RWPE2 (cell line): ENCODE measurements at regions not wholly inside any gene's neighbourhood (a gene's known extent, or its start where the extent isn't known, plus 50 kb on each side); places are given as distances from the start of the nearest gene placed in this dataset.
A peak's percentile ranks its signal among the peaks of the same experiment; 100 is the strongest.

Experiments used
- ATAC-seq: fragments of 200-7000 bp; cut with Tn5 transposase; 3 replicates; pipeline ENCODE4 v1.9.1; 2021; ENCODE audit warnings: low read depth
- DNase-seq: peaks from one replicate; pipeline ENCODE4 v3.0.0-alpha.2; 2020; ENCODE audit warnings: low spot score
- H3K27ac ChIP-seq: fragments of 450-650 bp; 2 replicates; pipeline ENCODE4 v1.5.1; 2017; ENCODE audit warnings: mild to moderate bottlenecking; ENCODE audit not compliant: poor library complexity, severe bottlenecking
- H3K27me3 ChIP-seq: fragments of 250-450 bp; sonication (Bioruptor Pico); 2 replicates; pipeline ENCODE4 v1.5.1; 2021; ENCODE audit warnings: mild to moderate bottlenecking, moderate library complexity; ENCODE audit not compliant: insufficient read depth, poor library complexity, severe bottlenecking
- H3K36me3 ChIP-seq: fragments of 250-450 bp; sonication (Bioruptor Pico); 2 replicates; pipeline ENCODE4 v1.5.1; 2020; ENCODE audit warnings: low read depth, mild to moderate bottlenecking, moderate library complexity
- H3K4me1 ChIP-seq: fragments of 250-450 bp; sonication (Bioruptor Pico); 2 replicates; pipeline ENCODE4 v1.5.1; 2021; ENCODE audit warnings: mild to moderate bottlenecking, moderate library complexity; ENCODE audit not compliant: insufficient read depth, poor library complexity, severe bottlenecking
- H3K4me3 ChIP-seq: fragments of 250-450 bp; sonication (Bioruptor Pico); 2 replicates; pipeline ENCODE4 v1.5.1; 2021; ENCODE audit warnings: mild to moderate bottlenecking, moderate library complexity; ENCODE audit not compliant: severe bottlenecking
- H3K9me3 ChIP-seq: fragments of 250-450 bp; sonication (Bioruptor Pico); 2 replicates; pipeline ENCODE4 v1.5.1; 2021; ENCODE audit warnings: mild to moderate bottlenecking, moderate library complexity; ENCODE audit not compliant: severe bottlenecking
- TF ChIP-seq, protein P1 (sequence below): fragments of 450-650 bp; IDR thresholded peaks from one replicate; pipeline ENCODE4 v1.5.1; 2017; ENCODE audit warnings: mild to moderate bottlenecking, moderate library complexity; ENCODE audit not compliant: poor library complexity, severe bottlenecking

DNA sequence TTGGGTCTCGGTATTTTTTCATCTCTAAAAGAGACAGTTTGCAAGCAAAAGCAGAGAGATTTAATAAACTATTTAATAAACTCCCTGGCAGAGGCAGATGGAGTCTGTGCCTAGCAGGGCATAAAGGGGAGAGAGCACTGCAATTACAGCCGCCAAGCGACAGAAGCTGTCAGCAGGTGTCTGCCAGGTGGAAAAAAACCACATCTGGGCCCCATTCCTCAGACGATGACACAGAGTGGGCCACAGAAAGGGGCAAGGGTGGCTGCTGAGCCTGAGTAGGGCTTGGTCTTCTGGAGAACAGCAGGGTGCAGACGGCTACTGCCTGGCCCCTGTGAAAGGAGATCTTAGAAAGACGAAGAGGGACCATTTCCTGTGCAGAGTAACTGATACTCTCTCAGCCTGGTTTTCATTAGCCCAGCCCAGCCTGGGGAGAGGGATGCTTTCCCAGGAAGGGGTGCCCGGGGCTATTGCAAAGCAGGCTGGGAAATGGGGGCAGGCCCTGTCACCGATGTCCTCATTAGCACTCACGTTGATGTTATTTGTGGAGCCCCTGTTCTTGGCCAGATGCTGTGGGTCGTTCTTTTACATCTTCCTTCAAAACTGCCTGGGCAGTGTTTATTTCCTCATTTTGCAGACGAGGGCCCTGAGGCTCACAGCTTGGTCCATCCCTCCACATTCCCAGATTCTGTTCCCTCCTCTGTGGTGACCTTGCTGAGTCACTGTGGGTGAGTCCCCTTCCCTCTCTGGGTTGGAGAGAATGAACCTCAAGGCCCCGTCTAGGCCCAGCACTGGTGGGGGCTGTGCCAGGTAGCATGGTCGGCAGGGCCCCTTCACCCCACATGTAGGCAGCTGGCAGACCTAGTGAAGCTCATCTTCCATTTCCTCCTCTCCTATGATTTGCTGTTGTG lies 472.7 kb downstream of the PTPRU start:
- ATAC-seq: peak; percentile 66
- TF ChIP-seq, protein P1, sequence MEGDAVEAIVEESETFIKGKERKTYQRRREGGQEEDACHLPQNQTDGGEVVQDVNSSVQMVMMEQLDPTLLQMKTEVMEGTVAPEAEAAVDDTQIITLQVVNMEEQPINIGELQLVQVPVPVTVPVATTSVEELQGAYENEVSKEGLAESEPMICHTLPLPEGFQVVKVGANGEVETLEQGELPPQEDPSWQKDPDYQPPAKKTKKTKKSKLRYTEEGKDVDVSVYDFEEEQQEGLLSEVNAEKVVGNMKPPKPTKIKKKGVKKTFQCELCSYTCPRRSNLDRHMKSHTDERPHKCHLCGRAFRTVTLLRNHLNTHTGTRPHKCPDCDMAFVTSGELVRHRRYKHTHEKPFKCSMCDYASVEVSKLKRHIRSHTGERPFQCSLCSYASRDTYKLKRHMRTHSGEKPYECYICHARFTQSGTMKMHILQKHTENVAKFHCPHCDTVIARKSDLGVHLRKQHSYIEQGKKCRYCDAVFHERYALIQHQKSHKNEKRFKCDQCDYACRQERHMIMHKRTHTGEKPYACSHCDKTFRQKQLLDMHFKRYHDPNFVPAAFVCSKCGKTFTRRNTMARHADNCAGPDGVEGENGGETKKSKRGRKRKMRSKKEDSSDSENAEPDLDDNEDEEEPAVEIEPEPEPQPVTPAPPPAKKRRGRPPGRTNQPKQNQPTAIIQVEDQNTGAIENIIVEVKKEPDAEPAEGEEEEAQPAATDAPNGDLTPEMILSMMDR: no peak
- Histone ChIP-seq H3K4me1 (peaks cover 49% of the 10 kb centered on the region), H3K4me3 (no peak overlapping the region), H3K9me3 (no peaks in the 10 kb centered on the region), H3K36me3 (no peaks in the 10 kb centered on the region), H3K27me3 (no peaks in the 10 kb centered on the region), H3K27ac (peak overlapping the region; percentile 98)
- no peak for DNase-seq

DNA sequence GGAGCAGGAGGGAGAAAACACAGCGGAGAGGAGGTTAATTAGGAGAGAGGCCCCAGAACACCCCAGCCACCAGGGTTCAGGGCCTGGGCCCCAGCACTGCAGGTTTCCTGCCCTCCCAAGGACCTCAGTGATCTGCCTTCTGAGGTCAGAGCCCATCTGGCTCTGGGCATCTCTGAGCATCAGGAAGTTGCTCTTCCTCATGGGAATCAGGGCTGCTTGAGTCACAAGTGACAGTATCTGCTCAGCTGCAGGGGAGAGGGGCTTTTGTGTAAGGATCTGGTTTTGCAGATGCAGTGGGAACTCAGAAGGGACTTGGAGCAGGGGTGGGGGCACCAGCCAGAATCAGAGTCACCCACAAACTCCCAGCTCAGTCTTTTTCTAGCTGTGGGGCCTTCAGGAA lies 472.1 kb downstream of the PTPRU start:
- peak overlapping the region; percentile 98 for H3K27ac ChIP-seq
- peaks cover 43% of the 10 kb centered on the region for H3K4me1 ChIP-seq

DNA sequence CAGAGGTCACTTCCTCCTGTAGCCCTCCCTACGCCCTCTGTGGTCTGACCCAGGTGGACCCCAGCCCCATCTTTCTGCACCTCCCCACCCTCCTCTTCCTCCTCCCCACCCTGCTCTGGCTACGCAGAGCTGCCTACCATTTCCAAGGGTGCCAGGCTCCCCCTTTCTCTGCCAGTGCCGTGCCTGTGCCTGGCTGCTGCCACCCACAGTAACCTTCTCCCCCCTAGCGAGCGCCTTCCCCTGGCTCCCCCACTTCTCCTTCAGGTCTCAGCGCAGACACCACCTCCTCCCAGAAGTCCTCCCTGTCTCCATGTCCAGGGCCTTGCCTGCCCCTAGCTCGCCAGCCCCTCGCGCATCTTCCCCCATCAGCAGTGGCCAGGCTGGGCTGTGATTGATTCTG lies 471.5 kb downstream of the PTPRU start:
- Histone ChIP-seq H3K36me3 (no peaks in the 10 kb centered on the region), H3K27me3 (no peaks in the 10 kb centered on the region), H3K9me3 (no peaks in the 10 kb centered on the region), H3K4me3 (no peak overlapping the region), H3K4me1 (peaks cover 43% of the 10 kb centered on the region), H3K27ac (peak overlapping the region; percentile 98)
- TF ChIP-seq, protein P1: no peak
- DNase-seq (no peak), ATAC-seq (no peak)

More for the DNA sequence above, 472.1 kb downstream of the PTPRU start:
- Histone ChIP-seq H3K4me3 (no peak overlapping the region), H3K9me3 (no peaks in the 10 kb centered on the region), H3K36me3 (no peaks in the 10 kb centered on the region), H3K27me3 (no peaks in the 10 kb centered on the region)
- DNase-seq (no peak), ATAC-seq (no peak)
- TF ChIP-seq, protein P1: no peak

DNA sequence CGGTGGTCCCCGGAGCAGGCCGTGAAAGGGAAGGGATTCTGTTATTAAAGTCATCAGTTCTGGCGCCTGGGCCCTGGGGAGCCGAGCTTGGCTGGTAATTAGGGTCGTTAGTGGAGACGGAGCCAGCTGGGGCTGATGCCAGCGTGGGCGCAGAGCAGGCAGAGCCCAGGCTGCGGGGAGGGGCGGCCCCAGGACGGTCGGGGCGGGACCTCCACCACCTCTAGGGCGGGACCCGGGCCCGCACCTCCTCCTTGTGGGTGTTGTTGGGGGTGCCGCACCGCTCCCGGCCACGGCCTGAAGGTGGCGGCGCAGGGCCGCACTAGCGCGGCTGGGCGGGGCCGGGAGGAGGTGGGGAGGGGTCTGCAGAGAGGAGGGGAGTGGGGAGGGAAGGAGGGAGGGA lies 470.6 kb downstream of the PTPRU start:
- Histone ChIP-seq H3K9me3 (no peaks in the 10 kb centered on the region), H3K4me1 (peaks cover 38% of the 10 kb centered on the region), H3K36me3 (no peaks in the 10 kb centered on the region), H3K27ac (no peak overlapping the region), H3K4me3 (no peak overlapping the region), H3K27me3 (no peaks in the 10 kb centered on the region)
- TF ChIP-seq, protein P1: peak; percentile 60
- DNase-seq (no peak), ATAC-seq (peak; percentile 60)

DNA sequence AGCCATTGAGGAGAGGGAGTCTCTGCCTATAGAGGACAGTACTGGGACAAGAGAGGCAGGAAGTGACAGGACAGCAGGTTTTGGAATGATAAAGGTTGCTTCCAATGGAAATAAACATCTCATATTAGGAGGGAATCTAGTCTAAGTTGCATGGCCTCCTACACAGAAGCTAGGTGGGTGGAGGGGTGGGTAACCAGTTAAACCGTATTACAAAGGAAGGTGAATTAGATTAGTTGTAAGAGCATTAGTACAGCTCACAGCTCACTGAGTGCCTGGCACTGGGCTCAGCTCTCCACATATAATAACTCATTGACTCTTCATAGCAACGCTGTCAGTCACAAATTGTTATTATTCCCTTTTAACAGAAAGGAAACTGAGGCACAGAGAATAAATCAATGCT lies 468.1 kb downstream of the PTPRU start:
- no peak overlapping the region for H3K27ac ChIP-seq
- peaks cover 18% of the 10 kb centered on the region for H3K4me1 ChIP-seq
- no peaks in the 10 kb centered on the region for H3K9me3 ChIP-seq
- DNase-seq: no peak
- H3K27me3 ChIP-seq: no peaks in the 10 kb centered on the region
- H3K4me3 ChIP-seq: no peak overlapping the region
- TF ChIP-seq, protein P1: no peak
- no peak for ATAC-seq
- no peaks in the 10 kb centered on the region for H3K36me3 ChIP-seq
